HepG2 (cell line): ENCODE measurements at regions not wholly inside any gene's neighbourhood (a gene's known extent, or its start where the extent isn't known, plus 50 kb on each side); places are given as distances from the start of the nearest gene placed in this dataset.

Source experiments
- CENPT ChIP-seq: sonication (generic); formaldehyde crosslinking; IDR thresholded peaks from 2 replicates; pipeline ENCODE4 v1.8.0; 2022; ENCODE audit warnings: low read depth, mild to moderate bottlenecking, moderate library complexity, missing genetic modification reagents
- DZIP1 ChIP-seq: sonication (generic); formaldehyde crosslinking; IDR thresholded peaks from 2 replicates; pipeline ENCODE4 v1.5.0; 2020; ENCODE audit warnings: mild to moderate bottlenecking, missing genetic modification reagents
- FOXA1 ChIP-seq, 2 experiments: fragments of 450-650 bp in 1 of 2; sonication (generic) in 1 of 2; formaldehyde crosslinking in 1 of 2; IDR thresholded peaks; 2 replicates each; pipeline versions ENCODE4 v1.4.0 to v1.6.1; 2016 to 2020; ENCODE audit warnings: missing genetic modification reagents in 1 of 2
- FOXO1 ChIP-seq: sonication (generic); formaldehyde crosslinking; IDR thresholded peaks from 2 replicates; pipeline ENCODE4 v1.4.0; 2020; ENCODE audit warnings: missing genetic modification reagents
- HNRNPK ChIP-seq: fragments of 200-400 bp; formaldehyde crosslinking; IDR thresholded peaks from 2 replicates; pipeline ENCODE4 v1.6.1; 2018; ENCODE audit warnings: low read length, low read depth, moderate library complexity, mild to moderate bottlenecking; ENCODE audit not compliant: poor library complexity, severe bottlenecking
- IRF9 ChIP-seq: sonication (generic); formaldehyde crosslinking; IDR thresholded peaks from 2 replicates; pipeline ENCODE4 v1.8.0; 2022; ENCODE audit warnings: missing genetic modification reagents, mild to moderate bottlenecking, borderline replicate concordance
- JUNB ChIP-seq: sonication (generic); formaldehyde crosslinking; IDR thresholded peaks from 2 replicates; pipeline ENCODE4 v1.8.0; 2022; ENCODE audit warnings: missing genetic modification reagents, mild to moderate bottlenecking, borderline replicate concordance
- MED13 ChIP-seq: sonication (generic); formaldehyde crosslinking; IDR thresholded peaks from 2 replicates; pipeline ENCODE4 v1.5.0; 2020; ENCODE audit warnings: missing genetic modification reagents
- NFATC3 ChIP-seq: sonication (generic); formaldehyde crosslinking; IDR thresholded peaks from 2 replicates; pipeline ENCODE4 v1.5.1; 2020; ENCODE audit warnings: mild to moderate bottlenecking, missing genetic modification reagents
- RELA ChIP-seq: sonication (generic); formaldehyde crosslinking; IDR thresholded peaks from 2 replicates; pipeline ENCODE4 v1.4.0; 2020; ENCODE audit warnings: missing genetic modification reagents
- SALL1 ChIP-seq: sonication (generic); formaldehyde crosslinking; IDR thresholded peaks from 2 replicates; pipeline ENCODE4 v1.8.0; 2022; ENCODE audit warnings: mild to moderate bottlenecking, missing genetic modification reagents
- SPEN ChIP-seq: sonication (generic); formaldehyde crosslinking; IDR thresholded peaks from 2 replicates; pipeline ENCODE4 v1.5.1; 2020; ENCODE audit warnings: low read depth, mild to moderate bottlenecking, missing genetic modification reagents
- ZBTB1 ChIP-seq: sonication (generic); formaldehyde crosslinking; IDR thresholded peaks from 2 replicates; pipeline ENCODE4 v1.4.0; 2020; ENCODE audit warnings: missing genetic modification reagents, borderline replicate concordance
- ZNF235 ChIP-seq: sonication (generic); formaldehyde crosslinking; IDR thresholded peaks from 2 replicates; pipeline ENCODE4 v1.8.1; 2023; ENCODE audit warnings: mild to moderate bottlenecking, missing genetic modification reagents, borderline replicate concordance
- ZNF609 ChIP-seq: sonication (generic); formaldehyde crosslinking; IDR thresholded peaks from 2 replicates; pipeline ENCODE4 v1.4.0; 2020; ENCODE audit warnings: mild to moderate bottlenecking, missing genetic modification reagents, borderline replicate concordance
- ZNF850 ChIP-seq: sonication (generic); formaldehyde crosslinking; conservative IDR thresholded peaks from 2 replicates; pipeline ENCODE4 v1.9.0; 2021; ENCODE audit warnings: mild to moderate bottlenecking, missing genetic modification reagents
- TF ChIP-seq, protein P1 (sequence below): sonication (generic); formaldehyde crosslinking; IDR thresholded peaks from 2 replicates; pipeline ENCODE4 v1.5.0; 2020; ENCODE audit warnings: mild to moderate bottlenecking, low read depth, missing genetic modification reagents, borderline replicate concordance
- TF ChIP-seq, protein P2 (sequence below): sonication (generic); formaldehyde crosslinking; IDR thresholded peaks from 2 replicates; pipeline ENCODE4 v1.5.0; 2020; ENCODE audit warnings: mild to moderate bottlenecking, missing genetic modification reagents

- TF ChIP-seq ZNF235 (CRISPR knock-in tag): no peak
- TF ChIP-seq IRF9 (CRISPR knock-in tag): no peak
- TF ChIP-seq ZNF850: no peak
- no peak for TF ChIP-seq RELA (CRISPR knock-in tag)
- TF ChIP-seq JUNB (CRISPR knock-in tag): no peak
- no peak for TF ChIP-seq CENPT (CRISPR knock-in tag)
- TF ChIP-seq, protein P1, sequence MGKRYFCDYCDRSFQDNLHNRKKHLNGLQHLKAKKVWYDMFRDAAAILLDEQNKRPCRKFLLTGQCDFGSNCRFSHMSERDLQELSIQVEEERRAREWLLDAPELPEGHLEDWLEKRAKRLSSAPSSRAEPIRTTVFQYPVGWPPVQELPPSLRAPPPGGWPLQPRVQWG (CRISPR knock-in tag): no peak
- TF ChIP-seq ZNF609: no peak
- no peak for TF ChIP-seq NFATC3 (CRISPR knock-in tag)
- TF ChIP-seq SALL1: no peak
- no peak for TF ChIP-seq ZBTB1 (CRISPR knock-in tag)
- TF ChIP-seq FOXO1 (CRISPR knock-in tag): 0 out of 2 replicates have a peak, but pooled peaks have one; percentile 14
- no peak for TF ChIP-seq FOXA1 (IDR thresholded peaks at IDR 0.05)
- no peak for TF ChIP-seq FOXA1 (CRISPR knock-in tag; IDR thresholded peaks at IDR 0.05)
- TF ChIP-seq MED13 (CRISPR knock-in tag): no peak
- TF ChIP-seq, protein P2, sequence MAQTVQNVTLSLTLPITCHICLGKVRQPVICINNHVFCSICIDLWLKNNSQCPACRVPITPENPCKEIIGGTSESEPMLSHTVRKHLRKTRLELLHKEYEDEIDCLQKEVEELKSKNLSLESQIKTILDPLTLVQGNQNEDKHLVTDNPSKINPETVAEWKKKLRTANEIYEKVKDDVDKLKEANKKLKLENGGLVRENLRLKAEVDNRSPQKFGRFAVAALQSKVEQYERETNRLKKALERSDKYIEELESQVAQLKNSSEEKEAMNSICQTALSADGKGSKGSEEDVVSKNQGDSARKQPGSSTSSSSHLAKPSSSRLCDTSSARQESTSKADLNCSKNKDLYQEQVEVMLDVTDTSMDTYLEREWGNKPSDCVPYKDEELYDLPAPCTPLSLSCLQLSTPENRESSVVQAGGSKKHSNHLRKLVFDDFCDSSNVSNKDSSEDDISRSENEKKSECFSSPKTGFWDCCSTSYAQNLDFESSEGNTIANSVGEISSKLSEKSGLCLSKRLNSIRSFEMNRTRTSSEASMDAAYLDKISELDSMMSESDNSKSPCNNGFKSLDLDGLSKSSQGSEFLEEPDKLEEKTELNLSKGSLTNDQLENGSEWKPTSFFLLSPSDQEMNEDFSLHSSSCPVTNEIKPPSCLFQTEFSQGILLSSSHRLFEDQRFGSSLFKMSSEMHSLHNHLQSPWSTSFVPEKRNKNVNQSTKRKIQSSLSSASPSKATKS (CRISPR knock-in tag): no peak
- no peak for TF ChIP-seq SPEN (CRISPR knock-in tag)
- TF ChIP-seq HNRNPK: no peak
- no peak for TF ChIP-seq DZIP1 (CRISPR knock-in tag)
Observed at GRCh38 chr1:48115835-48116234, 106.7 kb upstream of the SLC5A9 start (continued).
